Esophagus muscularis mucosa (tissue), 4 donors: ENCODE measurements at regions not wholly inside any gene's neighbourhood (a gene's known extent, or its start where the extent isn't known, plus 50 kb on each side); places are given as distances from the start of the nearest gene placed in this dataset.

Experiments used
- DNase-seq: peaks from one replicate; pipeline ENCODE4 v3.0.0-alpha.2; 2017; ENCODE audit errors: extremely low spot score
- H3K27ac ChIP-seq, 4 donors: fragments of 200-600 bp; sonication (generic); replicated peaks in 1 of 4; 1 replicate in 3 of 4; 2 replicates in 1 of 4; pipeline ENCODE4 v1.5.1; 2016 to 2019; ENCODE audit warnings: mild to moderate bottlenecking in 1 of 4
- H3K27me3 ChIP-seq, 4 donors: fragments of 200-600 bp; sonication (generic); one replicate each; pipeline versions ENCODE4 v1.5.1 to v1.6.0; 2016 to 2019
- H3K36me3 ChIP-seq, 4 donors: fragments of 200-600 bp; sonication (generic); one replicate each; pipeline ENCODE4 v1.5.1; 2016 to 2019
- H3K4me1 ChIP-seq, 4 donors: fragments of 200-600 bp; sonication (generic); one replicate each; pipeline ENCODE4 v1.5.1; 2016 to 2019
- H3K4me3 ChIP-seq, 4 donors: fragments of 200-600 bp; sonication (generic); 1 replicate in 2 of 4; 2 replicates in 2 of 4; pipeline ENCODE4 v1.5.1; 2016 to 2019; ENCODE audit warnings: mild to moderate bottlenecking in 4 of 4, moderate library complexity in 1 of 4
- H3K9me3 ChIP-seq, 4 donors: fragments of 200-600 bp; sonication (generic); 1 replicate in 3 of 4; 2 replicates in 1 of 4; pipeline ENCODE4 v1.5.1; 2016 to 2019
- CTCF ChIP-seq, 3 experiments: fragments of 200-600 bp in 2 of 3; fragments of 450-650 bp in 1 of 3; sonication (generic) in 2 of 3; IDR thresholded peaks; one replicate each; pipeline ENCODE4 v1.5.1; 2017 to 2019; ENCODE audit warnings: antibody characterized with exemption in 3 of 3, mild to moderate bottlenecking in 2 of 3, moderate library complexity in 1 of 3
- EP300 ChIP-seq: sonication (generic); formaldehyde crosslinking; IDR thresholded peaks from one replicate; pipeline ENCODE4 v1.6.1; 2017; ENCODE audit warnings: antibody characterized with exemption
- POLR2A ChIP-seq: fragments of 450-650 bp; IDR thresholded peaks from one replicate; pipeline ENCODE4 v1.6.1; 2017; ENCODE audit warnings: antibody characterized with exemption, moderate library complexity, mild to moderate bottlenecking, low read depth
- POLR2AphosphoS5 ChIP-seq, 2 donors: sonication (generic); formaldehyde crosslinking; IDR thresholded peaks; one replicate each; pipeline ENCODE4 v1.6.1; 2017; ENCODE audit warnings: antibody characterized with exemption in 2 of 2
- WGBS: methylation state at CpG from one replicate; pipeline ENCODE4 v1.1.5; 2018; 5-methylcytosine and 5-hydroxymethylcytosine counted together
- intact Hi-C: fragments of 100-400 bp; cut with DNase I; formaldehyde crosslinking; loops from one replicate; pipeline ENCODE4 v1.15.1; 2023

- intact Hi-C loops: no loop called here
- WGBS: 89% methylated on average over 21 of the region's 22 CpGs
- no peaks in the 10 kb centered on the region for H3K36me3 ChIP-seq
- no peak overlapping the region for H3K4me3 ChIP-seq
- peaks cover 0 to 10% (median 0%) of the 10 kb centered on the region in 4 donors for H3K27me3 ChIP-seq
- H3K27ac ChIP-seq: no peak overlapping the region
- DNase-seq: no peak
- TF ChIP-seq POLR2A (no peak), EP300 (no peak), POLR2AphosphoS5 (IDR thresholded peaks at IDR 0.05) (no peak), CTCF (IDR thresholded peaks at IDR 0.05) (no peak)
- no peaks in the 10 kb centered on the region for H3K9me3 ChIP-seq
- H3K4me1 ChIP-seq: no peaks in the 10 kb centered on the region
Observed at GRCh38 chr17:27083408-27084185, 210.3 kb upstream of the WSB1 start.

GRCh38 chr17:27085517-27085916 is 208.4 kb upstream of the WSB1 start:
- 59% methylated on average over 2 of the region's 2 CpGs for WGBS
- Histone ChIP-seq H3K4me3 (no peak overlapping the region), H3K27me3 (peaks cover 0 to 19% (median 0%) of the 10 kb centered on the region in 4 donors), H3K9me3 (no peaks in the 10 kb centered on the region), H3K27ac (no peak overlapping the region), H3K36me3 (no peaks in the 10 kb centered on the region), H3K4me1 (no peaks in the 10 kb centered on the region)
- no peak for TF ChIP-seq POLR2AphosphoS5 (IDR thresholded peaks at IDR 0.05)
- TF ChIP-seq EP300: no peak
- TF ChIP-seq CTCF (IDR thresholded peaks at IDR 0.05): no peak
- no peak for TF ChIP-seq POLR2A
- no peak for DNase-seq
- intact Hi-C loops: no loop called here

- Histone ChIP-seq H3K4me1 (no peaks in the 10 kb centered on the region), H3K27me3 (peaks cover 0 to 26% (median 0%) of the 10 kb centered on the region in 4 donors), H3K36me3 (no peaks in the 10 kb centered on the region), H3K9me3 (no peaks in the 10 kb centered on the region), H3K27ac (no peak overlapping the region), H3K4me3 (no peak overlapping the region)
- intact Hi-C loops: no loop called here
- WGBS: 72% methylated on average over 4 of the region's 4 CpGs
- DNase-seq: no peak
- no peak for TF ChIP-seq POLR2A
- TF ChIP-seq CTCF (IDR thresholded peaks at IDR 0.05): no peak
- TF ChIP-seq EP300: no peak
- TF ChIP-seq POLR2AphosphoS5 (IDR thresholded peaks at IDR 0.05): no peak
Observed at GRCh38 chr17:27086526-27086925, 207.4 kb upstream of the WSB1 start.

GRCh38 chr17:27087935-27088766 is 205.8 kb upstream of the WSB1 start:
- H3K9me3 ChIP-seq: no peaks in the 10 kb centered on the region
- no peaks in the 10 kb centered on the region for H3K36me3 ChIP-seq
- no peaks in the 10 kb centered on the region for H3K4me1 ChIP-seq
- no peak overlapping the region for H3K4me3 ChIP-seq
- no peak overlapping the region for H3K27ac ChIP-seq
- WGBS: 71% methylated on average over 5 of the region's 5 CpGs
- intact Hi-C loops: no loop called here
- H3K27me3 ChIP-seq: peaks cover 0 to 19% (median 0%) of the 10 kb centered on the region in 4 donors
- TF ChIP-seq CTCF (IDR thresholded peaks at IDR 0.05): no peak
- TF ChIP-seq POLR2A: no peak
- TF ChIP-seq POLR2AphosphoS5 (IDR thresholded peaks at IDR 0.05): no peak
- no peak for TF ChIP-seq EP300
- no peak for DNase-seq
